CD4-positive, alpha-beta T cell treated with Interleukin-6 for 4 hours (primary cell): ENCODE measurements at regions not wholly inside any gene's neighbourhood (a gene's known extent, or its start where the extent isn't known, plus 50 kb on each side); places are given as distances from the start of the nearest gene placed in this dataset.

ENCODE experiments used
- DNase-seq: peaks from one replicate; pipeline ENCODE4 v3.0.0-alpha.2; 2020; ENCODE audit warnings: mixed read lengths

- no peak for DNase-seq
Measured at GRCh38 chr5:40384782-40385390, 294.8 kb upstream of the PTGER4 start.

GRCh38 chr5:40383749-40384651, 295.7 kb upstream of the PTGER4 start:
- DNase-seq: no peak

GRCh38 chr5:40381676-40382363, 297.9 kb upstream of the PTGER4 start:
- DNase-seq: no peak

GRCh38 chr5:40381016-40381415, 298.7 kb upstream of the PTGER4 start:
- no peak for DNase-seq

- DNase-seq: no peak
Measured at GRCh38 chr5:40378396-40379177, 301.1 kb upstream of the PTGER4 start.

- no peak for DNase-seq
Measured at GRCh38 chr5:40376566-40376965, 303.1 kb upstream of the PTGER4 start.

- DNase-seq: no peak
Measured at GRCh38 chr5:40374853-40375252, 304.9 kb upstream of the PTGER4 start.

GRCh38 chr5:40368200-40368599, 311.5 kb upstream of the PTGER4 start:
- DNase-seq: no peak

- peak; percentile 20 for DNase-seq
Measured at GRCh38 chr5:40367255-40367654, 312.5 kb upstream of the PTGER4 start.

- DNase-seq: no peak
Measured at GRCh38 chr5:40365342-40366330, 314.1 kb upstream of the PTGER4 start.

GRCh38 chr5:40364441-40364840, 315.3 kb upstream of the PTGER4 start:
- no peak for DNase-seq

- DNase-seq: no peak
Measured at GRCh38 chr5:40361378-40361777, 318.3 kb upstream of the PTGER4 start.

GRCh38 chr5:40360685-40361084, 319.0 kb upstream of the PTGER4 start:
- DNase-seq: no peak

GRCh38 chr5:40359832-40360231, 319.9 kb upstream of the PTGER4 start:
- no peak for DNase-seq

GRCh38 chr5:40359093-40359492, 320.6 kb upstream of the PTGER4 start:
- DNase-seq: no peak

- DNase-seq: no peak
Measured at GRCh38 chr5:40356248-40356647, 323.5 kb upstream of the PTGER4 start.

- DNase-seq: no peak
Measured at GRCh38 chr5:40355846-40356245, 323.9 kb upstream of the PTGER4 start.

GRCh38 chr5:40355181-40355580, 324.5 kb upstream of the PTGER4 start:
- no peak for DNase-seq

GRCh38 chr5:40354171-40354570, 325.5 kb upstream of the PTGER4 start:
- DNase-seq: no peak

GRCh38 chr5:40353442-40353841, 326.3 kb upstream of the PTGER4 start:
- DNase-seq: no peak

- DNase-seq: no peak
Measured at GRCh38 chr5:40347981-40348725, 331.6 kb upstream of the PTGER4 start.
